NB4 (cell line): ENCODE measurements at regions not wholly inside any gene's neighbourhood (a gene's known extent, or its start where the extent isn't known, plus 50 kb on each side); places are given as distances from the start of the nearest gene placed in this dataset.

Experiments used
- DNase-seq: peaks from one replicate; pipeline ENCODE4 v3.0.0; 2010; ENCODE audit warnings: low read depth
- H3K4me3 ChIP-seq: one replicate; pipeline ENCODE4 v1.5.1; 2011; ENCODE audit warnings: mild to moderate bottlenecking, low read depth, low read length, moderate library complexity
- MAX ChIP-seq: IDR thresholded peaks from 2 replicates; pipeline ENCODE4 v1.6.1; 2011; ENCODE audit warnings: low read depth, low read length
- MYC ChIP-seq: IDR thresholded peaks from 2 replicates; pipeline ENCODE4 v1.6.1; 2011; ENCODE audit warnings: low read depth, low read length
- POLR2A ChIP-seq: IDR thresholded peaks from 2 replicates; pipeline ENCODE4 v1.6.1; 2011; ENCODE audit warnings: mild to moderate bottlenecking; ENCODE audit not compliant: insufficient read length; ENCODE audit errors: extremely low read depth
- TF ChIP-seq, protein P1 (sequence below): IDR thresholded peaks from one replicate; pipeline ENCODE4 v1.5.1; 2012; ENCODE audit warnings: low read depth, low read length

- TF ChIP-seq POLR2A: no peak
- no peak for TF ChIP-seq MYC
- TF ChIP-seq, protein P1, sequence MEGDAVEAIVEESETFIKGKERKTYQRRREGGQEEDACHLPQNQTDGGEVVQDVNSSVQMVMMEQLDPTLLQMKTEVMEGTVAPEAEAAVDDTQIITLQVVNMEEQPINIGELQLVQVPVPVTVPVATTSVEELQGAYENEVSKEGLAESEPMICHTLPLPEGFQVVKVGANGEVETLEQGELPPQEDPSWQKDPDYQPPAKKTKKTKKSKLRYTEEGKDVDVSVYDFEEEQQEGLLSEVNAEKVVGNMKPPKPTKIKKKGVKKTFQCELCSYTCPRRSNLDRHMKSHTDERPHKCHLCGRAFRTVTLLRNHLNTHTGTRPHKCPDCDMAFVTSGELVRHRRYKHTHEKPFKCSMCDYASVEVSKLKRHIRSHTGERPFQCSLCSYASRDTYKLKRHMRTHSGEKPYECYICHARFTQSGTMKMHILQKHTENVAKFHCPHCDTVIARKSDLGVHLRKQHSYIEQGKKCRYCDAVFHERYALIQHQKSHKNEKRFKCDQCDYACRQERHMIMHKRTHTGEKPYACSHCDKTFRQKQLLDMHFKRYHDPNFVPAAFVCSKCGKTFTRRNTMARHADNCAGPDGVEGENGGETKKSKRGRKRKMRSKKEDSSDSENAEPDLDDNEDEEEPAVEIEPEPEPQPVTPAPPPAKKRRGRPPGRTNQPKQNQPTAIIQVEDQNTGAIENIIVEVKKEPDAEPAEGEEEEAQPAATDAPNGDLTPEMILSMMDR: no peak
- TF ChIP-seq MAX: no peak
- DNase-seq: no peak
- no peak overlapping the region for H3K4me3 ChIP-seq
Observed at GRCh38 chr20:24718277-24718676, 230.8 kb upstream of the CST7 start.

GRCh38 chr20:24718696-24719095 lies 230.4 kb upstream of the CST7 start:
- no peak overlapping the region for H3K4me3 ChIP-seq
- TF ChIP-seq POLR2A (no peak), MAX (no peak), MYC (no peak)
- TF ChIP-seq, protein P1: no peak
- no peak for DNase-seq

DNA sequence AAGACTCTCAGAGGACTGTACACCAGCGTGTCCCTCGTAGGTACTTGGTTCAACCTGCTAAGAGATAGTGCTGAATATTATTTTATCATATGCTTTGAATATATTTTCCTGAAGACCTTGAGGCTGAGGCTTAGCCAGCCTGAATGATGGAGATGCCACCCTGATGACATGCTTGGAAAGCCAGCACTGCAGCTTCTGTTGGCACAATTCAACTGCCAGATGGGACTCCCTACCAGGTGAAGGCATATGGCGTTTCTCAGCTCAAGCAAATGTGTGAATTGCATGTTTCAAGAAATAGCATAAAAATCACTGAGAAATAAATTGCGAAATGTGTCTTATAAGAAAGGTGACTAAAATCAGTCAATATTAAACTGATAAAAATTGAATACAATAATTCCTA lies 228.1 kb upstream of the CST7 start:
- no peak for TF ChIP-seq MAX
- TF ChIP-seq POLR2A: no peak
- TF ChIP-seq MYC: no peak
- TF ChIP-seq, protein P1: no peak
- no peak overlapping the region for H3K4me3 ChIP-seq
- no peak for DNase-seq

GRCh38 chr20:24721891-24722568 lies 227.0 kb upstream of the CST7 start:
- H3K4me3 ChIP-seq: no peak overlapping the region
- no peak for DNase-seq
- TF ChIP-seq MAX (no peak), MYC (no peak), POLR2A (no peak)
- TF ChIP-seq, protein P1: no peak

GRCh38 chr20:24722586-24722985 lies 226.5 kb upstream of the CST7 start:
- no peak overlapping the region for H3K4me3 ChIP-seq
- DNase-seq: no peak
- no peak for TF ChIP-seq POLR2A
- no peak for TF ChIP-seq MYC
- TF ChIP-seq, protein P1: no peak
- no peak for TF ChIP-seq MAX
